GM12878 (cell line): ENCODE measurements at regions not wholly inside any gene's neighbourhood (a gene's known extent, or its start where the extent isn't known, plus 50 kb on each side); places are given as distances from the start of the nearest gene placed in this dataset.

Experiments used
- ATAC-seq: fragments of 200-7000 bp; cut with Tn5 transposase; 3 replicates; pipeline ENCODE4 v1.9.1; 2020; ENCODE audit warnings: mild to moderate bottlenecking, moderate library complexity
- BruUV-seq: library from RNA; stranded (reverse); fragments of 400-500 nt; replicated peaks from 2 replicates; lab custom pipeline; 2021; lab: Mats Ljungman, UMichigan
- CTCF ChIA-PET: fragments of 300-600 bp; sonication (Branson Sonifier 250); formaldehyde crosslinking; extraction: SDS; loops from one replicate; lab custom pipeline; 2021; ENCODE audit warnings: inconsistent platforms; lab: Yijun Ruan, JAX
- POLR2A ChIA-PET: fragments of 350-600 bp; formaldehyde crosslinking; extraction: SDS; loops from one replicate; lab custom pipeline; 2021; ENCODE audit warnings: inconsistent platforms; lab: Charles Lee
- RAD21 ChIA-PET: fragments of 300-600 bp; sonication (Branson Sonifier 250); formaldehyde crosslinking; loops from one replicate; lab custom pipeline; 2023; ENCODE audit warnings: antibody characterized with exemption; ENCODE audit not compliant: unreplicated experiment; lab: Charles Lee
- SMC1A ChIA-PET: fragments of 300-600 bp; sonication (Branson Sonifier 250); formaldehyde crosslinking; loops from one replicate; lab custom pipeline; 2023; ENCODE audit not compliant: unreplicated experiment, uncharacterized antibody; lab: Charles Lee
- DNase-seq: peaks from one replicate; pipeline ENCODE4 v3.0.0-alpha.2; 2011; ENCODE audit warnings: low read depth, low spot score
- FAIRE-seq: peaks from 3 replicates; lab custom pipeline; 2011; peaks lifted over from hg19 to GRCh38; lab: Jason Lieb, UNC
- H2AFZ ChIP-seq: 2 replicates; pipeline ENCODE4 v1.6.0; 2011; ENCODE audit warnings: low read depth, low read length, control low read depth; ENCODE audit not compliant: control insufficient read depth
- H3K27ac ChIP-seq: 2 replicates; pipeline ENCODE4 v1.5.1; 2011; ENCODE audit warnings: control low read depth; ENCODE audit not compliant: control insufficient read depth, insufficient read depth
- H3K27me3 ChIP-seq, 2 experiments: replicated peaks in 1 of 2; 2 replicates each; pipeline versions ENCODE4 v1.6.0 to v1.6.1; 2011; ENCODE audit warnings: low read length in 1 of 2; ENCODE audit not compliant: control insufficient read depth in 2 of 2, insufficient read depth in 2 of 2
- H3K36me3 ChIP-seq, 2 experiments: 2 replicates each; pipeline ENCODE4 v1.5.1; 2011; ENCODE audit warnings: low read length in 1 of 2; ENCODE audit not compliant: control insufficient read depth in 2 of 2, insufficient read depth in 2 of 2
- H3K4me1 ChIP-seq: 2 replicates; pipeline ENCODE4 v1.6.1; 2011; ENCODE audit warnings: mild to moderate bottlenecking, low read length, moderate library complexity, mixed read lengths; ENCODE audit not compliant: control insufficient read depth, insufficient read depth
- H3K4me2 ChIP-seq: 2 replicates; pipeline ENCODE4 v1.6.0; 2011; ENCODE audit warnings: control low read depth; ENCODE audit not compliant: control insufficient read depth, insufficient read depth
- H3K4me3 ChIP-seq: fragments of 200-600 bp; sonication (generic); 2 replicates; pipeline ENCODE4 v1.5.1; 2016
- H3K79me2 ChIP-seq: 2 replicates; pipeline ENCODE4 v1.6.0; 2011; ENCODE audit warnings: low read length; ENCODE audit not compliant: control insufficient read depth, insufficient read depth
- H3K9ac ChIP-seq: 2 replicates; pipeline ENCODE4 v1.8.0; 2011; ENCODE audit warnings: low read length, control low read depth, mixed read lengths; ENCODE audit not compliant: control insufficient read depth, insufficient read depth
- H3K9me3 ChIP-seq: replicated peaks from 3 replicates; pipeline ENCODE4 v1.5.1; 2011; ENCODE audit warnings: mild to moderate bottlenecking, low read length; ENCODE audit not compliant: control insufficient read depth, insufficient read depth
- H4K20me1 ChIP-seq: 2 replicates; pipeline ENCODE4 v1.6.0; 2011; ENCODE audit not compliant: control insufficient read depth, insufficient read depth
- ATF7 ChIP-seq: fragments of 450-650 bp; IDR thresholded peaks from 2 replicates; pipeline ENCODE4 v1.6.1; 2016; ENCODE audit warnings: low read depth, mild to moderate bottlenecking
- BHLHE40 ChIP-seq, 2 experiments: fragments of 450-650 bp in 1 of 2; IDR thresholded peaks; 2 replicates each; pipeline ENCODE4 v1.6.1; 2011 to 2017; ENCODE audit warnings: low read depth in 2 of 2, borderline replicate concordance in 1 of 2, improper control_type of control experiment in 1 of 2, low read length in 1 of 2, mild to moderate bottlenecking in 1 of 2
- EP300 ChIP-seq, 2 experiments: fragments of 150-350 bp in 1 of 2; IDR thresholded peaks; 2 replicates each; pipeline ENCODE4 v1.6.1; 2011 to 2012; ENCODE audit warnings: low read depth in 2 of 2, low read length in 2 of 2, borderline replicate concordance in 1 of 2, improper control_type of control experiment in 1 of 2, inconsistent platforms in 1 of 2; ENCODE audit not compliant: control insufficient read depth in 1 of 2
- FOS ChIP-seq: IDR thresholded peaks from 3 replicates; pipeline ENCODE4 v1.6.1; 2011; ENCODE audit warnings: borderline replicate concordance; ENCODE audit not compliant: insufficient read length; ENCODE audit errors: extremely low read depth
- LARP7 ChIP-seq: fragments of 450-650 bp; IDR thresholded peaks from 2 replicates; pipeline ENCODE4 v1.6.1; 2017; ENCODE audit warnings: mild to moderate bottlenecking
- MEF2B ChIP-seq: fragments of 450-650 bp; IDR thresholded peaks from 2 replicates; pipeline ENCODE4 v1.6.1; 2018; ENCODE audit warnings: mild to moderate bottlenecking, moderate library complexity; ENCODE audit not compliant: partially characterized antibody, poor library complexity, severe bottlenecking
- NR2F1 ChIP-seq: fragments of 450-650 bp; conservative IDR thresholded peaks from 2 replicates; pipeline ENCODE4 v1.6.1; 2017; ENCODE audit warnings: mild to moderate bottlenecking
- RAD51 ChIP-seq: fragments of 450-650 bp; IDR thresholded peaks from 2 replicates; pipeline ENCODE4 v1.6.1; 2016; ENCODE audit warnings: moderate library complexity, mild to moderate bottlenecking, inconsistent platforms
- RCOR1 ChIP-seq: conservative IDR thresholded peaks from 2 replicates; pipeline ENCODE4 v1.6.1; 2012; ENCODE audit warnings: low read depth, low read length, improper control_type of control experiment
- RELA ChIP-seq: fragments of 450-650 bp; IDR thresholded peaks from 2 replicates; pipeline ENCODE4 v1.8.0; 2014; ENCODE audit warnings: borderline replicate concordance; ENCODE audit not compliant: partially characterized antibody
- SIN3A ChIP-seq: IDR thresholded peaks from 2 replicates; pipeline ENCODE4 v1.6.1; 2012; ENCODE audit warnings: low read depth, low read length, improper control_type of control experiment
- SPI1 ChIP-seq: IDR thresholded peaks from 2 replicates; pipeline ENCODE4 v1.6.1; 2011; ENCODE audit warnings: low read depth, mild to moderate bottlenecking, low read length, moderate library complexity, borderline replicate concordance; ENCODE audit not compliant: insufficient read depth
- TCF12 ChIP-seq: IDR thresholded peaks from 2 replicates; pipeline ENCODE4 v1.6.1; 2011; ENCODE audit warnings: low read depth, mild to moderate bottlenecking, low read length
- WGBS: methylation state at CpG from one replicate; pipeline ENCODE4 v1.1.6; 2016; ENCODE audit warnings: low lambda C conversion rate; ENCODE audit not compliant: insufficient replicate concordance, insufficient coverage; ENCODE audit errors: missing lambda C conversion rate; 5-methylcytosine and 5-hydroxymethylcytosine counted together
- in situ Hi-C: fragments of 300-500 bp; cut with MboI; formaldehyde crosslinking; loops from 9 replicates; pipeline ENCODE4 v1.14.3; 2018; ENCODE audit warnings: mixed read lengths
- intact Hi-C: fragments of 100-400 bp; cut with micrococcal nuclease; formaldehyde crosslinking; loops from one replicate; pipeline ENCODE4 v1.14.2; 2022; ENCODE audit not compliant: unreplicated experiment
- TF ChIP-seq, protein P1 (sequence below): fragments of 150-350 bp; IDR thresholded peaks from 2 replicates; pipeline ENCODE4 v1.6.1; 2016; ENCODE audit warnings: low read depth, low read length
- TF ChIP-seq, protein P2 (sequence below): fragments of 450-650 bp; IDR thresholded peaks from 2 replicates; pipeline ENCODE4 v1.6.1; 2017; ENCODE audit warnings: low read depth, mild to moderate bottlenecking, moderate library complexity
- TF ChIP-seq, protein P3 (sequence below): IDR thresholded peaks from 2 replicates; pipeline ENCODE4 v1.6.1; 2011; ENCODE audit warnings: borderline replicate concordance, low read depth, mild to moderate bottlenecking, moderate library complexity, mixed read lengths, low read length; ENCODE audit not compliant: insufficient read depth; ENCODE audit errors: extremely low read length

DNA sequence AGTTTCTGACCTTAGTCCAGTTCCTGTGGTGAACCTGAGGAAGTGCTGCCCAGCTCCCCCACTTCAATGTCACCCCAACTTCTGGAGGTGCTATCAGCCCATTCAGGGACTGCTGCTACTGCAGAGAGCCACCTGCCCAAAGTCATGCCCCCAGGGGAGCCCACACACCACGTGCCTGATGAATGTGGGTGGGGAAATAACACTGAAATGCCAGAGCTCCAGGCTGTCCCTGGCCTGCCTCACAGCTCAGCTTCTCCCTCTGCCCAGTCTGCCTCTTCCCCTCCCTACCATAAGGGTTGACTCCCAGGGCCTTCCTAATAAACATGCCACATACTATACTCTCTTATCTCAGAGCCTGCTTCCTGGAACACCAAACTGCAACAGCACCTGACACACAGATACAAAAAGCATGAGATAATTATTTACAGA, 276.4 kb upstream of the MOCS1 start:
- in situ Hi-C loops = no loop called here
- Histone ChIP-seq H3K9ac (no peak overlapping the region), H2AFZ (no peak overlapping the region), H3K79me2 (no peaks in the 10 kb centered on the region), H3K4me2 (no peak overlapping the region), H3K27ac (no peak overlapping the region), H3K36me3 (no peaks in the 10 kb centered on the region), H3K4me3 (no peak overlapping the region), H3K27me3 (no peaks in the 10 kb centered on the region), H3K9me3 (no peaks in the 10 kb centered on the region; the same call in 2 of the 3 replicates), H4K20me1 (no peaks in the 10 kb centered on the region), H3K4me1 (no peaks in the 10 kb centered on the region; the same call in 1 of the 2 replicates)
- peak; percentile 84 for ATAC-seq
- ChIA-PET POLR2A (interaction anchor here (0.8 to 1.0 kb wide), 2 partner anchors 41 to 43 kb away, joined by 4 to 8 read pairs; no protein-coding TSS in a partner anchor), RAD21 (interaction anchor here (1.0 to 1.9 kb wide), 10 partner anchors 24 to 154 kb away, joined by 3 to 7 read pairs (median 5); no protein-coding TSS in a partner anchor), CTCF (interaction anchor here (0.7 to 1.8 kb wide), 11 partner anchors 9 to 118 kb away, joined by 3 to 10 read pairs (median 3); no protein-coding TSS in a partner anchor), SMC1A (interaction anchor here (0.8 to 2.3 kb wide), 23 partner anchors 12 to 229 kb away, joined by 3 to 20 read pairs (median 3); no protein-coding TSS in a partner anchor)
- no TSS peak for BruUV-seq
- DNase-seq = no peak
- FAIRE-seq = no peak
- intact Hi-C loops = no loop called here
- WGBS = 0% methylated on average over 1 of the region's 1 CpG
- TF ChIP-seq LARP7 (peak; percentile 31; the same call in 1 of the 2 replicates), FOS (no peak), RCOR1 (no peak), NR2F1 (peak; percentile 84), SPI1 (peak; percentile 43; the same call in 1 of the 2 replicates), SIN3A (no peak), BHLHE40 (IDR thresholded peaks at IDR 0.05; ENCODE audit: borderline replicate concordance in 1 of 2, low read depth in 2 of 2, low read length in 1 of 2) (peak; percentile 58 to 87; a peak in 3 of 4 replicates), ATF7 (peak; percentile 29; the same call in 1 of the 2 replicates), RAD51 (peak; percentile 77; the same call in 1 of the 2 replicates), EP300 (IDR thresholded peaks at IDR 0.05; ENCODE audit: borderline replicate concordance in 1 of 2, control insufficient read depth in 1 of 2, low read depth in 2 of 2, low read length in 2 of 2) (no peak), TCF12 (peak; percentile 59; the same call in 1 of the 2 replicates), RELA (peak; percentile 68), MEF2B (peak; percentile 78)
- TF ChIP-seq, protein P1, sequence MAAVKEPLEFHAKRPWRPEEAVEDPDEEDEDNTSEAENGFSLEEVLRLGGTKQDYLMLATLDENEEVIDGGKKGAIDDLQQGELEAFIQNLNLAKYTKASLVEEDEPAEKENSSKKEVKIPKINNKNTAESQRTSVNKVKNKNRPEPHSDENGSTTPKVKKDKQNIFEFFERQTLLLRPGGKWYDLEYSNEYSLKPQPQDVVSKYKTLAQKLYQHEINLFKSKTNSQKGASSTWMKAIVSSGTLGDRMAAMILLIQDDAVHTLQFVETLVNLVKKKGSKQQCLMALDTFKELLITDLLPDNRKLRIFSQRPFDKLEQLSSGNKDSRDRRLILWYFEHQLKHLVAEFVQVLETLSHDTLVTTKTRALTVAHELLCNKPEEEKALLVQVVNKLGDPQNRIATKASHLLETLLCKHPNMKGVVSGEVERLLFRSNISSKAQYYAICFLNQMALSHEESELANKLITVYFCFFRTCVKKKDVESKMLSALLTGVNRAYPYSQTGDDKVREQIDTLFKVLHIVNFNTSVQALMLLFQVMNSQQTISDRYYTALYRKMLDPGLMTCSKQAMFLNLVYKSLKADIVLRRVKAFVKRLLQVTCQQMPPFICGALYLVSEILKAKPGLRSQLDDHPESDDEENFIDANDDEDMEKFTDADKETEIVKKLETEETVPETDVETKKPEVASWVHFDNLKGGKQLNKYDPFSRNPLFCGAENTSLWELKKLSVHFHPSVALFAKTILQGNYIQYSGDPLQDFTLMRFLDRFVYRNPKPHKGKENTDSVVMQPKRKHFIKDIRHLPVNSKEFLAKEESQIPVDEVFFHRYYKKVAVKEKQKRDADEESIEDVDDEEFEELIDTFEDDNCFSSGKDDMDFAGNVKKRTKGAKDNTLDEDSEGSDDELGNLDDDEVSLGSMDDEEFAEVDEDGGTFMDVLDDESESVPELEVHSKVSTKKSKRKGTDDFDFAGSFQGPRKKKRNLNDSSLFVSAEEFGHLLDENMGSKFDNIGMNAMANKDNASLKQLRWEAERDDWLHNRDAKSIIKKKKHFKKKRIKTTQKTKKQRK = no peak
- TF ChIP-seq, protein P2, sequence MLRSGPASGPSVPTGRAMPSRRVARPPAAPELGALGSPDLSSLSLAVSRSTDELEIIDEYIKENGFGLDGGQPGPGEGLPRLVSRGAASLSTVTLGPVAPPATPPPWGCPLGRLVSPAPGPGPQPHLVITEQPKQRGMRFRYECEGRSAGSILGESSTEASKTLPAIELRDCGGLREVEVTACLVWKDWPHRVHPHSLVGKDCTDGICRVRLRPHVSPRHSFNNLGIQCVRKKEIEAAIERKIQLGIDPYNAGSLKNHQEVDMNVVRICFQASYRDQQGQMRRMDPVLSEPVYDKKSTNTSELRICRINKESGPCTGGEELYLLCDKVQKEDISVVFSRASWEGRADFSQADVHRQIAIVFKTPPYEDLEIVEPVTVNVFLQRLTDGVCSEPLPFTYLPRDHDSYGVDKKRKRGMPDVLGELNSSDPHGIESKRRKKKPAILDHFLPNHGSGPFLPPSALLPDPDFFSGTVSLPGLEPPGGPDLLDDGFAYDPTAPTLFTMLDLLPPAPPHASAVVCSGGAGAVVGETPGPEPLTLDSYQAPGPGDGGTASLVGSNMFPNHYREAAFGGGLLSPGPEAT = 0 out of 2 replicates have a peak, but pooled peaks have one; percentile 57
- TF ChIP-seq, protein P3, sequence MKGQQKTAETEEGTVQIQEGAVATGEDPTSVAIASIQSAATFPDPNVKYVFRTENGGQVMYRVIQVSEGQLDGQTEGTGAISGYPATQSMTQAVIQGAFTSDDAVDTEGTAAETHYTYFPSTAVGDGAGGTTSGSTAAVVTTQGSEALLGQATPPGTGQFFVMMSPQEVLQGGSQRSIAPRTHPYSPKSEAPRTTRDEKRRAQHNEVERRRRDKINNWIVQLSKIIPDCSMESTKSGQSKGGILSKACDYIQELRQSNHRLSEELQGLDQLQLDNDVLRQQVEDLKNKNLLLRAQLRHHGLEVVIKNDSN = peak; percentile 25
